Duodenal mucosa (tissue), 2 donors: ENCODE measurements at regions not wholly inside any gene's neighbourhood (a gene's known extent, or its start where the extent isn't known, plus 50 kb on each side); places are given as distances from the start of the nearest gene placed in this dataset.

Source experiments
- H3K27ac ChIP-seq: one replicate; pipeline ENCODE4 v1.7.0; 2013; ENCODE audit warnings: low read depth, low read length
- H3K27me3 ChIP-seq, 2 donors: one replicate each; pipeline ENCODE4 v1.7.0; 2013; ENCODE audit warnings: low read length in 2 of 2, control low read depth in 1 of 2; ENCODE audit not compliant: insufficient read depth in 2 of 2, control insufficient read depth in 1 of 2
- H3K36me3 ChIP-seq, 2 donors: one replicate each; pipeline ENCODE4 v1.7.0; 2013; ENCODE audit warnings: low read length in 2 of 2, control low read depth in 1 of 2; ENCODE audit not compliant: insufficient read depth in 2 of 2, control insufficient read depth in 1 of 2
- H3K4me1 ChIP-seq, 2 donors: one replicate each; pipeline ENCODE4 v1.7.0; 2013; ENCODE audit warnings: low read length in 2 of 2, control low read depth in 1 of 2; ENCODE audit not compliant: insufficient read depth in 2 of 2, control insufficient read depth in 1 of 2
- H3K4me3 ChIP-seq, 2 donors: one replicate each; pipeline ENCODE4 v1.7.0; 2013; ENCODE audit warnings: low read length in 2 of 2, low read depth in 1 of 2
- H3K9ac ChIP-seq, 2 donors: one replicate each; pipeline ENCODE4 v1.7.0; 2013; ENCODE audit warnings: low read length in 2 of 2, low read depth in 1 of 2
- H3K9me3 ChIP-seq, 2 donors: one replicate each; pipeline ENCODE4 v1.7.0; 2013; ENCODE audit warnings: low read length in 2 of 2, control low read depth in 1 of 2; ENCODE audit not compliant: control insufficient read depth in 1 of 2

DNA sequence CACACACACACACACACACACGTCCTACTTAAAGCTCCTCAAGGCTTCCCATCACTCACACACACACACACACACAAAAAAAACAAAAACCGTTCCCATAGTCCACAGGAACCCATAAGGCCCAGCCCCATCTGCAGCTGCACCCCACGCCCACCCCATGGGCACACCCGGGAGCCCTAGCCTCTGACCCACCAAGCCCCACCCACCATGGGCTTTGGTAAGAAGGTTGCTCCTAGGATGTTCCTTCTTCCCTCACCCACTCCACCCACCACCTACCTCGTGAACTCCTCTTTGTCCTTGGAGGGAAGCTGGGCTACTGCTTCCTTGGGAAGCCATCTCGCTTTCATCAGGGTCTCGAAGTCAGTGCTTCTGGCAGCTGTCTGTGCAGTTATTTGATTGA, 115.1 kb downstream of the TPRA1 start:
- no peaks in the 10 kb centered on the region for H3K27me3 ChIP-seq
- no peak overlapping the region for H3K9ac ChIP-seq
- H3K27ac ChIP-seq = no peak overlapping the region
- H3K9me3 ChIP-seq = no peaks in the 10 kb centered on the region
- no peak overlapping the region for H3K4me3 ChIP-seq
- H3K36me3 ChIP-seq = no peaks in the 10 kb centered on the region
- no peaks in the 10 kb centered on the region for H3K4me1 ChIP-seq

- Histone ChIP-seq H3K27ac (no peak overlapping the region), H3K4me1 (no peaks in the 10 kb centered on the region), H3K36me3 (no peaks in the 10 kb centered on the region), H3K4me3 (no peak overlapping the region), H3K9ac (no peak overlapping the region), H3K9me3 (no peaks in the 10 kb centered on the region), H3K27me3 (no peaks in the 10 kb centered on the region)
Measured at GRCh38 chr3:127473244-127474024, 117.1 kb downstream of the TPRA1 start.

- H3K36me3 ChIP-seq = no peaks in the 10 kb centered on the region
- H3K4me3 ChIP-seq = no peak overlapping the region
- no peaks in the 10 kb centered on the region for H3K27me3 ChIP-seq
Measured at GRCh38 chr3:127472506-127472905, 118.0 kb downstream of the TPRA1 start.

GRCh38 chr3:127471142-127471541, 119.4 kb downstream of the TPRA1 start:
- Histone ChIP-seq H3K4me3 (no peak overlapping the region), H3K9me3 (no peaks in the 10 kb centered on the region), H3K36me3 (no peaks in the 10 kb centered on the region), H3K4me1 (no peaks in the 10 kb centered on the region), H3K9ac (no peak overlapping the region), H3K27me3 (no peaks in the 10 kb centered on the region), H3K27ac (no peak overlapping the region)

More at GRCh38 chr3:127472506-127472905, 118.0 kb downstream of the TPRA1 start:
- H3K9me3 ChIP-seq = no peaks in the 10 kb centered on the region
- H3K4me1 ChIP-seq = no peaks in the 10 kb centered on the region
- H3K27ac ChIP-seq = no peak overlapping the region
- H3K9ac ChIP-seq = no peak overlapping the region

DNA sequence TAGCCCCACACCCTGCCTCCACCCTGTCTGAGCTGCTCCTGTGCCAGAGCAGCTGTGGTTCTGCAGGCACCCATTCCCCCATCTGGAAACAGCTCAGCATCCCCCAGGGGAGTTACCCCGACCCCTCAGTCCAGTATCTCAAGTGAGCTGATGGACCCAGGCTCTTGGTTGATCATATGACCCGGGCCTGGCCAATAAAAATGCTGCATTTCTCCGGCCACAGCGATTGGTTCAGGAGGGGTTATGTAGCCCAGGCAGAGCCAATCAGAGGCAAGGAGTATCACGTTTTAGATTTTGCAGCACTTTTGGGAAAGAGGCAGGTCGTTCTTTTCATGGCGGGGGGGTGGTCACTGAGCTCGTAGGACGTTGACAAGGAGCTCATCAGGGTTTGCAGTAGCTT, 120.8 kb downstream of the TPRA1 start:
- Histone ChIP-seq H3K4me3 (no peak overlapping the region), H3K9ac (no peak overlapping the region), H3K27me3 (no peaks in the 10 kb centered on the region), H3K4me1 (no peaks in the 10 kb centered on the region), H3K27ac (no peak overlapping the region), H3K9me3 (no peaks in the 10 kb centered on the region), H3K36me3 (no peaks in the 10 kb centered on the region)

GRCh38 chr3:127467391-127467790, 123.1 kb downstream of the TPRA1 start:
- no peaks in the 10 kb centered on the region for H3K4me1 ChIP-seq
- no peak overlapping the region for H3K9ac ChIP-seq
- no peaks in the 10 kb centered on the region for H3K9me3 ChIP-seq
- no peak overlapping the region for H3K27ac ChIP-seq
- H3K36me3 ChIP-seq = no peaks in the 10 kb centered on the region
- H3K27me3 ChIP-seq = no peaks in the 10 kb centered on the region
- no peak overlapping the region for H3K4me3 ChIP-seq

DNA sequence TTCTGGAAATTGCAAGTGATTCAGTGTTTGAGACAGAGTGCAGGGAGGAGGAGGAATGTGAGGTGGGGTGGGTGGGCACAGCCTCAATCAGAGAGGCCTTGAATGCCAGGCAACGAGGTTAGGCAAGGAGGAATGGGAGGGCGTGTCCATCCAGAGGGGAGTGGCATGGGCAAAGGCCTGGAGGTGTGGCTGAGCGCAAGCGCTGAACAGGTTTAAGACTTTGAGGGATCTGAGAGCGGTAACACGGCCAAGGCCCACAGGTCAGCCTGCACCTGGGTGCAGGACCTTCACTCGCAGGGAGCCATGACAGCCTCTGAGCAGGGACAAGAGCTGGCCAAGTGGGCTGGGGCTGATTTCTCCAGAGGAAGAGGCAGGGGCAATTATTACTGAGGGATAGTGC, 125.9 kb downstream of the TPRA1 start:
- Histone ChIP-seq H3K27me3 (no peaks in the 10 kb centered on the region), H3K9me3 (no peaks in the 10 kb centered on the region), H3K4me1 (no peaks in the 10 kb centered on the region), H3K36me3 (no peaks in the 10 kb centered on the region), H3K4me3 (no peak overlapping the region), H3K27ac (no peak overlapping the region), H3K9ac (no peak overlapping the region)

GRCh38 chr3:127462111-127462655, 128.3 kb downstream of the TPRA1 start:
- no peak overlapping the region for H3K4me3 ChIP-seq
- peaks cover 0 to 3% of the 10 kb centered on the region in 2 donors for H3K4me1 ChIP-seq

GRCh38 chr3:127461286-127461910, 129.1 kb downstream of the TPRA1 start:
- H3K4me1 ChIP-seq = peaks cover 7 to 9% of the 10 kb centered on the region in 2 donors
- peaks cover 18 to 21% of the 10 kb centered on the region in 2 donors for H3K27me3 ChIP-seq
- H3K36me3 ChIP-seq = no peaks in the 10 kb centered on the region
- H3K4me3 ChIP-seq = no peak overlapping the region
- H3K9me3 ChIP-seq = no peaks in the 10 kb centered on the region
- H3K27ac ChIP-seq = no peak overlapping the region
- H3K9ac ChIP-seq = no peak overlapping the region

More at GRCh38 chr3:127462111-127462655, 128.3 kb downstream of the TPRA1 start:
- peaks cover 11 to 13% of the 10 kb centered on the region in 2 donors for H3K27me3 ChIP-seq
- no peak overlapping the region for H3K27ac ChIP-seq
- no peaks in the 10 kb centered on the region for H3K9me3 ChIP-seq
- H3K9ac ChIP-seq = no peak overlapping the region
- H3K36me3 ChIP-seq = no peaks in the 10 kb centered on the region

GRCh38 chr3:127459891-127460290, 130.6 kb downstream of the TPRA1 start:
- Histone ChIP-seq H3K4me1 (peaks cover 13 to 16% of the 10 kb centered on the region in 2 donors), H3K27me3 (peaks cover 31 to 35% of the 10 kb centered on the region in 2 donors), H3K4me3 (no peak overlapping the region), H3K36me3 (no peaks in the 10 kb centered on the region), H3K9ac (no peak overlapping the region), H3K27ac (no peak overlapping the region), H3K9me3 (no peaks in the 10 kb centered on the region)
